NCI-H146 treated with DMSO at 0.1 percent for 48 hours (cell line): ENCODE measurements at regions not wholly inside any gene's neighbourhood (a gene's known extent, or its start where the extent isn't known, plus 50 kb on each side); places are given as distances from the start of the nearest gene placed in this dataset.
A peak's percentile ranks its signal among the peaks of the same experiment; 100 is the strongest.
"Not testable (repeated sequence)": the region's sequence is repeated elsewhere in the genome, so short reads cannot be mapped to it uniquely, and the experiment has no call there.

Source experiments
- DNase-seq: peaks from one replicate; lab custom pipeline; 2025; ENCODE audit not compliant: unreplicated experiment; lab: John Stamatoyannopoulos, UW

- no peak for DNase-seq
Measured at GRCh38 chr13:86051134-86052103, 252.2 kb upstream of the SLITRK6 start.

- no peak for DNase-seq
Measured at GRCh38 chr13:86038490-86038889, 239.3 kb upstream of the SLITRK6 start.

DNA sequence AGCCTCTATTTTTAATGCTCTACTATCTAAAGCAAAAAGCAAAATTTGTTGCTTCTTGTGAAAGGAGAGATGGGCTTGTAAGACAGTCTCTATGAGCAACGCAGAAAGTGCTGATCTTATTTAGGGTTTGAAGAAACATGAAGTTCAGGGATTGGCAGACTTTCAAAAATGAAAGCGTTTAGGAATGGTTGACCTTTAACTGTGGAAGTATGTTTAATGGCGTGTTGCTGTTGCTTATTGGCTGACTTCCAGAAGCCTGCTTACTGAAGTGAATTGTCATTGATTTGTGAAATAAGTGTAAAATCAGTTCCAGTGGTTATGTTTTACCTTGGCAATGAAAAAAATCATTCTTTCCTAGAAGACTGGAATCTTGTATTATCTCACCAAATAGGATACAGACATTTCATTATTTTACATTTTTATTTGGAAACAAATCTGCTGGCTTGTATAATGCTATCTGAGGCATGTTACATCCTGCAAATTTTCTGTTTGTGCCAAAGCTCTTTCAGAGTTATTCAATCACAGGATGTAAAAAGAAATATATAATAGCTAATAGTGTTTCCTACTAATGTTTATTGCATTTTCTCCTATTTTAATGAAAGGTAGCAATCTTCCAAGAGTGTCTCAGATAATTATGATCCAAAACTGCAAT is 221.3 kb upstream of the SLITRK6 start:
- DNase-seq: peak; percentile 27

DNA sequence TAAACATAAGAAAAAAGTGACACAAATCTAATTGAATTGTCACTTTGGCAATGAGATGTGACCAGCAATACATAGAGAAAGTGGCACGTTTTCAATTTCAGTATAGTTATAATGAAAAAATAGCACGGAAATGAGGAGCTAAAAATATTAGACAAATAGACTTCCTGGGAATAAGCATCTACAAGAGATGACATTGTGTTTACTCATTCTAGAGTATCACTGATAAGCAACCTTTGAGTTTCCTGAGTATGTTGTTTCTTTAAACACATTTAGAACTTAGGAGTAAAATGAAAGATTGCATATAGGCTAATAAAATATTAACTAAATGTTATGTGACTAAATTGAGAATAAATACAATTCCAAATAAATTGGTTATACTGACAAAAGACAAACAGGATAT is 207.1 kb upstream of the SLITRK6 start:
- no peak for DNase-seq

DNA sequence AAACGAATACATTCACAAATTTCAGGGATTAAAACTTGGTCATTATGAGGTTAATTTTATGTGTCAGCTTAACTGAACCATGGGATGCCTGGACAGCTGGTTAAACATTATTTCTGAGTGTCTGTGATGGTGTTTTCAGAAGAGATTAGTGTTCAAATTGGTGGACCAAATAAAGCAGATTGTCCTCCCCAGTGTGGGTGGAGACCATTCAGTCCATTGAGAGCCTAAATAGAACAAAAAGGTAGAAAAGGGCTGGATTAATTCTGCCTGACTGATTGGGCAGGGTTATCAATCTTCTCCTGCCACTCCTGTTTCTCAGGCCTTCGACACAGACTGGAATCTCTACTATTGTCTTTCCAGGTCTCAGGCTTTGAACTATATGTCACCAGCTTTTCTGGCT is 203.8 kb upstream of the SLITRK6 start:
- peak; percentile 99 for DNase-seq

DNA sequence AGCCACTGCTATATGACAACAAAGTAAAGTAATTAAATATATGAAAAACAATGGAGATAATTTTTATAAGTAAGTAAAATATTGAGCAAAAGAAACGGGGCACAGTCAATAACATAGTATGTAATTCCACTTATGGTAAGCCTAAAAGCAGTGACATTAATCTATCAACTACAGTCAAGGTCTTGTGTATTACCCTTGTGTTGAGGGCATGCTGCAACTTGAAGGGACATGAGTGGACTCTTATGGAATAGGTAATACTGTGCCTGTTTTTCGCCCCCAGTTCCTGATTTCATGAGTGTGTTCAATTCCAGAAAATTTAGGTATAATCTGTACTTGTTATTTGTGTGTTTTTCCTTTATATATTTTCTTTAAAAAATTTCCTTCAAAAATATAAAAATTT is 201.3 kb upstream of the SLITRK6 start:
- no peak for DNase-seq

DNA sequence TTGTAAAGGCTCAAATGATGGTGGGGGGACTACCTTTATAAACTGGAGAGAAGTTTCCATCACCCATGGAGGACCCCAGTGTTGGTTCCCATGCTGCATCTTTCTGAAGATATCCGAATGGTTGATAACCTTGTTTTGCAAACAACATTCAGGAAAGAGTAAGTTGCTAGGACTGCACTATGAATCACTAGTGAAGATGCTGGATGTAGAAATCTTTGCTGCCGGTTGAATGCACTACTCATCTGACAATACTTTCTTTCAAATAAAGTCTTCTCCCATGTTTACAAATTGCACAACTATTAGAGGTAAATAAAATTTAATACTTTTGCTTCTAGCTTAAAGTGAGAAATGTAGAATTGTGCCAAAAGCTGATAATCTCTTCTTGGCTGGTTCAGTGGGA is 198.4 kb upstream of the SLITRK6 start:
- no peak for DNase-seq

- DNase-seq: peak; percentile 61
Measured at GRCh38 chr13:85995788-85996418, 196.7 kb upstream of the SLITRK6 start.

- no peak for DNase-seq
Measured at GRCh38 chr13:85993567-85993966, 194.3 kb upstream of the SLITRK6 start.

DNA sequence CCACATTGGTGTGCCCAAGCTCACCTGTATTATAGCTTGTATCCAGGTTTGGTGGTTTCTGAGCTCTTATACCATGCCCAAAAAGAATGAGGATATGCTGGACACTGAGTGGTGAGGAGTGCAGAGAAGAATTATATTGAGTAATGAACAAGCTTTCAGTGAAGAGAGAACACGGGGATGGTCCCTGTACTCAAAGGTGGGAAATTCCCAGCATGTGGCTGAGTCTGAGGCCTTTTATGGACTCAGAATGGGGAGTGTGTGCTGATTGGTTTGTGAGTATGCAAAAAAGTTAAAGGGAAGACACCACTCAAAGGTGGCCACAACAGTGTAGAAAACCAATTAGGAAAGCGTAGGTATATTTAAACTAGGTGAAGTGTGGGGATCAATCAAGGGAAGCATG is 191.2 kb upstream of the SLITRK6 start:
- no peak for DNase-seq

DNA sequence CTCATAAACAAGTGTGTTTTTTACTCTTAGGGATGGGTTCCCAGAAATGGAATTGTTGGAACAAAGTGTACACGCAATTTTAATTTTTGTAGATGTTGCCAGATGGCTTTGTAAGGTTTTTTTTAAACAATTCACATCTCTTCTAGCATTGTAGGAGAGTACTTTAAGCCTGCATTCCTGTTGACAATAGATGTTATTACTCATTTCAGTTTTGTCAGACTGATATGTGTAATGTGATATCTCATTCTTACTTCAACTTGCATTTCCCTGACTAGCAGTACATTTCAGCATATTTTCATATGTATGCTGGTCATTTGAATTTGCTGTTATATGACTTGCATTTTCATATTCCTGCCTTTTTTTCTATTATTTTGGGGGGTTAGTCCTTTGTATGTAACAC is 186.6 kb upstream of the SLITRK6 start:
- no peak for DNase-seq

DNA sequence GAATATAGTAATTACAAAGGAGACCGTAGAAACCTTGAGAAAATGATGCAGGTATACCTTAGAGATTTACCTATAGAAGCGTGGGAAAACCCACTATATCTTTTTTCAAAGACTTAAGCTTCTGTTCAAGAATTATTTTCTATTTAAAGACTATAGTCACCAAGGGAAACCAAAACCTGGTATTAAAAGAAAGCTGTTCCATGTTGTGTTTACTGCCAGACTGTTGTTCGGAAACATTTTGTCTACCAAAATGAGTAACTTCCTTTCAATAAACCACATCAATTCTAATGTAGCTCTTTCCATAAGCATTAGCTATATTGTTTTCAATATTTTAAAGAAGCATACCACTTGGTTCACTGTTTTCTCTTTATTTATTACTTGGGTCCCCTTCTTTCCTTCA is 182.9 kb upstream of the SLITRK6 start:
- DNase-seq: no peak

DNA sequence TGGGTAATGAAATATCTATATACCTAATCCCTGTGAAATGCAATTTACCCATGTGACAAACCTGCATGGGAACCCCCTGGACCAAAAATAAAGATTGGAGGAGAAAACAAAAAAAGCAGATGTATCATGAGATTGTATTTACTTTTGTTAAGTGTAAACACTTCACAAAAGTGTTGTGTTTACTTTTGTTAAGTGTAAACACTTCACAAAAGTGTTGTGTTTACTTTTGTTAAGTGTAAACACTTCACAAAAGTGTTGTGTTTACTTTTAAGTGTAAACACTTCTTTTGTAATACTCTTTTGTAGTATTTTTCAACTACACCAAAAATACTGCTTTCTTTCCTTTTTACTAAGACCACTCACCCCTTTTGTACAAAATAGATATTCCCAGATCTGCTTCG is 181.2 kb upstream of the SLITRK6 start:
- not testable (repeated sequence) for DNase-seq

DNA sequence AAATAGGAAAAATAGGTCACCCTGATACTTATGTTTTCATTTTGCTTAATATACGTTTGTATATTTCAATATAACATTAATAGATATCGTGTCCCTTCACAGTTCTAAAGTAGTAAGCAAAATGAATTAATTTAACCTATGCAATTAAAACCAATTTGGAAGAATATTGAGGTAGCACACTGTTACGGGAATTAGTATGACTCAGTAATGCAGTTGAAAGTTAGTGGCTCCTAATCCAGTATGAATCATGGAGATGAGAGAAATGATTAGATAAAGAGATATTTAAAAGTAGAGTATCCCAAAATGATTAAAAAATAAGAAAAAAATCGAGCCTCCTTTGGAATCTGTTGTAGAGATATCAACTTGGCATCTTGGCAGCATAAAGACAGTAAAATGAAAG is 177.0 kb upstream of the SLITRK6 start:
- DNase-seq: no peak

- no peak for DNase-seq
Measured at GRCh38 chr13:85974608-85975366, 175.6 kb upstream of the SLITRK6 start.

- no peak for DNase-seq
Measured at GRCh38 chr13:85970727-85971126, 171.5 kb upstream of the SLITRK6 start.

- DNase-seq: no peak
Measured at GRCh38 chr13:85969331-85969730, 170.1 kb upstream of the SLITRK6 start.

DNA sequence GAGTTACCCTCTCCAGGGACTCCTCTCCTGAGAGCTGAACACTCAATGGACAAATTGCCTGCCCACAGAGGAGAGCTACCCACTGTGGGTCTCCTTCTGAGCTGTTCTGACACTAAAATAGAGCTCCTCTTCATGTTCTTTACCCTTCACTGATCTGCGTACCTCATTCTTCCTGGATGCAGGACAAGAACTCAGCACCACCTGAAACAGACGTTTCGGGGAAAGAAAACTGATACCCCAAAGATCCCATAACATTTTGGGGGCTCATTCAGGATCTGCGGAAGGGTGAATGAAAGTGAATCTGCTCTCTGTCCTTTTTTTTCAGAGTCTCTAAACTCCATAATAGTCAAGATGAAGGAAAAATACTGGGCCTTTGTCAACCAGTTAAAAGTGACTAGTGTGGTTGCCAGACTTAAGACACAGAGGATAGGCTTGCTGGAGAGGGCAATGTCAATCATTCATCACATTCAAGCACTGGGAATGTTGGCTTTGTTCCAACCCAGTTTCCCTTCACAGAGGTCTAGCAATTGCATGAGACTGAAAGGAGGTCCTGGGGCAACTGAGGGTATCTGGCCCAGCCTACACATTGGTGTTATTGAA is 136.7 kb upstream of the SLITRK6 start:
- no peak for DNase-seq

- no peak for DNase-seq
Measured at GRCh38 chr13:85930108-85930507, 130.9 kb upstream of the SLITRK6 start.

DNA sequence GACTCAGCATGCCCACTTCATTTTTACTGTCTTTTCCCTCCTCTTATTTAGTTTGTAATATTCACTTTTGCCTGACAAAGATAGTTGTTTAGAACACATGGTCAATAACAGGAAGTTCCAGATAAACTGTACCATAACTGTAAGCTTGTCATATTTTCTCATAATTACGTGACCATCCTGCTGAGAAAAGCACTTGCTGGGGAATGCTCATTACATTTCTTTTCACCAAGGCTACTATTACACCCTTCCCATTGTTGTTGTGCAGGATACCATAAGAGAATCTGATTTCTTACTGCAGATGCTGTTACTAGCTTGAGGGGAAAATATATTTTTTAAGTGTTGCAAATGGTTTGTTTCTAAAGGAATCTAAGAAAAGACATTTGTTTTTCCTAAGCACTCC is 111.7 kb upstream of the SLITRK6 start:
- DNase-seq: no peak

DNA sequence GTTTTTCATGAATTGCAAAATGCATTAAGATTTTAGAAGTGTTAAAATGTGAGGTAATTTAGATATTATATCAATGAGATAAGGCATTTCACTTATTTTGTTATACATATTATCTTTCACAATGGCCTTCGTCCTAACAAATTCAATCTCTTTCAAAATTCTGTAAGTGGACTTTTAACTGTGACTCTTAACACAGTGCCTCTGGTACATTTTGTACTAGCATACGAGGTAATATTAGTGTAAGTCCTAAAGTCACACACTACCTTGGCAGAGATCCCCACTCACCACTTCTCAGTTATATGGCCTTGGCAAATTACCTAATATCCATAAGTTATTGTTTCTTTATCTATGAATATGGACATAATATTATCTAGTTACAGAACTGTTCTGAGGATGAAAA is 101.3 kb upstream of the SLITRK6 start:
- DNase-seq: no peak
